CD14-positive monocyte (primary cell): ENCODE measurements at regions not wholly inside any gene's neighbourhood (a gene's known extent, or its start where the extent isn't known, plus 50 kb on each side); places are given as distances from the start of the nearest gene placed in this dataset.
"Not testable (repeated sequence)": the region's sequence is repeated elsewhere in the genome, so short reads cannot be mapped to it uniquely, and the experiment has no call there.

Experiments used
- DNase-seq, 3 donors: peaks; one replicate each; pipeline ENCODE4 v3.0.0-alpha.2; 2011 to 2022
- H2AFZ ChIP-seq: 2 replicates; pipeline ENCODE4 v1.6.0; 2012; ENCODE audit warnings: mild to moderate bottlenecking, low read depth, low read length, inconsistent platforms; ENCODE audit not compliant: insufficient read depth, poor library complexity, severe bottlenecking
- H3K27ac ChIP-seq, 2 donors: 1 replicate in 1 of 2; 2 replicates in 1 of 2; pipeline ENCODE4 v1.5.1; 2012 to 2013; ENCODE audit warnings: low read length in 2 of 2, control low read depth in 1 of 2, inconsistent platforms in 1 of 2, low read depth in 1 of 2, mild to moderate bottlenecking in 1 of 2
- H3K27me3 ChIP-seq, 2 donors: one replicate each; pipeline versions ENCODE4 v1.6.0 to v1.6.1; 2011 to 2013; ENCODE audit warnings: low read length in 2 of 2; ENCODE audit not compliant: control insufficient read depth in 2 of 2, insufficient read depth in 2 of 2
- H3K36me3 ChIP-seq, 2 donors: replicated peaks in 1 of 2; 1 replicate in 1 of 2; 2 replicates in 1 of 2; pipeline versions ENCODE4 v1.5.1 to v1.6.1; 2012 to 2013; ENCODE audit warnings: low read length in 2 of 2, control low read depth in 1 of 2, inconsistent platforms in 1 of 2, mild to moderate bottlenecking in 1 of 2; ENCODE audit not compliant: insufficient read depth in 2 of 2, control insufficient read depth in 1 of 2
- H3K4me1 ChIP-seq, 2 donors: 1 replicate in 1 of 2; 2 replicates in 1 of 2; pipeline versions ENCODE4 v1.5.1 to v1.6.1; 2012 to 2013; ENCODE audit warnings: low read length in 2 of 2, control low read depth in 1 of 2, inconsistent platforms in 1 of 2, mild to moderate bottlenecking in 1 of 2, moderate library complexity in 1 of 2; ENCODE audit not compliant: insufficient read depth in 2 of 2, control insufficient read depth in 1 of 2
- H3K4me2 ChIP-seq: replicated peaks from 2 replicates; pipeline ENCODE3; 2012; ENCODE audit warnings: low read length, moderate library complexity, mild to moderate bottlenecking; ENCODE audit not compliant: poor library complexity, severe bottlenecking; ENCODE audit errors: extremely low read depth
- H3K4me3 ChIP-seq, 3 experiments: fragments of 200-600 bp in 1 of 3; sonication (generic) in 1 of 3; replicated peaks in 1 of 3; 1 replicate in 2 of 3; 2 replicates in 1 of 3; pipeline ENCODE4 v1.5.1; 2011 to 2013; ENCODE audit warnings: low read length in 3 of 3, mild to moderate bottlenecking in 3 of 3, control low read depth in 2 of 3, low read depth in 2 of 3, inconsistent platforms in 1 of 3, moderate library complexity in 1 of 3
- H3K79me2 ChIP-seq: 2 replicates; pipeline ENCODE4 v1.6.0; 2012; ENCODE audit warnings: mild to moderate bottlenecking, control low read depth, inconsistent platforms, low read length, moderate library complexity; ENCODE audit not compliant: insufficient read depth
- H3K9ac ChIP-seq: 2 replicates; pipeline ENCODE4 v1.6.0; 2017; ENCODE audit warnings: low read length, mild to moderate bottlenecking; ENCODE audit not compliant: insufficient read depth, poor library complexity, severe bottlenecking
- H3K9me3 ChIP-seq, 2 donors: replicated peaks in 1 of 2; 1 replicate in 1 of 2; 2 replicates in 1 of 2; pipeline versions ENCODE4 v1.5.1 to v1.6.1; 2012 to 2013; ENCODE audit warnings: low read length in 2 of 2, control low read depth in 1 of 2; ENCODE audit not compliant: control insufficient read depth in 1 of 2, insufficient read depth in 1 of 2
- H4K20me1 ChIP-seq: 2 replicates; pipeline ENCODE4 v1.6.0; 2012; ENCODE audit warnings: mild to moderate bottlenecking, low read length, control low read depth, moderate library complexity; ENCODE audit not compliant: insufficient read depth
- H3K27ac Mint-ChIP-seq, 7 donors: one replicate each; pipeline ENCODE4 v1.8.0; 2020; ENCODE audit warnings: mild to moderate bottlenecking in 7 of 7, mixed read lengths in 7 of 7, moderate library complexity in 6 of 7, inconsistent platforms in 2 of 7
- H3K27me3 Mint-ChIP-seq, 3 donors: one replicate each; pipeline ENCODE4 v1.8.0; 2021 to 2022; ENCODE audit warnings: low read depth in 3 of 3, mild to moderate bottlenecking in 3 of 3, mixed read lengths in 3 of 3, moderate library complexity in 3 of 3, inconsistent platforms in 1 of 3
- H3K36me3 Mint-ChIP-seq, 2 donors: one replicate each; pipeline ENCODE4 v1.8.0; 2020; ENCODE audit warnings: mixed read lengths in 2 of 2, inconsistent platforms in 1 of 2, mild to moderate bottlenecking in 1 of 2
- H3K4me1 Mint-ChIP-seq: one replicate; pipeline ENCODE4 v1.8.0; 2020; ENCODE audit warnings: mild to moderate bottlenecking, mixed read lengths
- H3K4me3 Mint-ChIP-seq, 2 donors: one replicate each; pipeline ENCODE4 v1.8.0; 2020; ENCODE audit warnings: mild to moderate bottlenecking in 2 of 2, mixed read lengths in 2 of 2, moderate library complexity in 1 of 2
- H3K9me3 Mint-ChIP-seq, 7 donors: one replicate each; pipeline ENCODE4 v1.8.0; 2020 to 2022; ENCODE audit warnings: mixed read lengths in 7 of 7, mild to moderate bottlenecking in 6 of 7, moderate library complexity in 6 of 7, inconsistent platforms in 2 of 7
- CTCF ChIP-seq: fragments of 200-600 bp; IDR thresholded peaks from one replicate; pipeline ENCODE4 v1.8.0; 2022; ENCODE audit warnings: antibody characterized with exemption, mild to moderate bottlenecking
- WGBS: methylation state at CpG from one replicate; pipeline ENCODE4 v1.1.5; 2013; ENCODE audit warnings: missing lambda C conversion rate; ENCODE audit not compliant: insufficient coverage; 5-methylcytosine and 5-hydroxymethylcytosine counted together
- intact Hi-C, 2 donors: fragments of 100-400 bp; cut with micrococcal nuclease; formaldehyde crosslinking; loops; one replicate each; pipeline versions ENCODE4 v1.15.0 to v1.15.1; 2023

DNA sequence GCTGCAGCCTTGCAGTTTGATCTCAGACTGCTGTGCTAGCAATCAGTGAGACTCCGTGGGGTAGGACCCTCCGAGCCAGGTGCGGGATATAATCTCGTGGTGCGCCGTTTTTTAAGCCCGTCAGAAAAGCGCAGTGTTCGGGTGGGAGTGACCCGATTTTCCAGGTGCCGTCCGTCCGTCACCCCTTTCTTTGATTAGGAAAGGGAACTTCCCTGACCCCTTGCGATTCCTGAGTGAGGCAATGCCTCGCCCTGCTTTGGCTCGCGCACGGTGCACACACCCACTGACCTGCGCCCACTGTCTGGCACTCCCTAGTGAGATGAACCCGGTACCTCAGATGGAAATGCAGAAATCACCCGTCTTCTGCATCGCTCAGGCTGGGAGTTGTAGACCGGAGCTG lies 203.2 kb downstream of the SNCAIP start:
- H3K4me1 ChIP-seq, H3K4me1 Mint-ChIP-seq, H3K27ac ChIP-seq, H3K9me3 Mint-ChIP-seq, H3K36me3 Mint-ChIP-seq, H3K9me3 ChIP-seq, H4K20me1 ChIP-seq, H3K36me3 ChIP-seq, H3K4me2 ChIP-seq, H3K4me3 Mint-ChIP-seq, H3K27me3 Mint-ChIP-seq, H2AFZ ChIP-seq, H3K27me3 ChIP-seq, H3K79me2 ChIP-seq, intact Hi-C loops, H3K9ac ChIP-seq, H3K4me3 ChIP-seq, H3K27ac Mint-ChIP-seq, DNase-seq: not testable (repeated sequence)
- WGBS = 92% methylated on average over 19 of the region's 23 CpGs

DNA sequence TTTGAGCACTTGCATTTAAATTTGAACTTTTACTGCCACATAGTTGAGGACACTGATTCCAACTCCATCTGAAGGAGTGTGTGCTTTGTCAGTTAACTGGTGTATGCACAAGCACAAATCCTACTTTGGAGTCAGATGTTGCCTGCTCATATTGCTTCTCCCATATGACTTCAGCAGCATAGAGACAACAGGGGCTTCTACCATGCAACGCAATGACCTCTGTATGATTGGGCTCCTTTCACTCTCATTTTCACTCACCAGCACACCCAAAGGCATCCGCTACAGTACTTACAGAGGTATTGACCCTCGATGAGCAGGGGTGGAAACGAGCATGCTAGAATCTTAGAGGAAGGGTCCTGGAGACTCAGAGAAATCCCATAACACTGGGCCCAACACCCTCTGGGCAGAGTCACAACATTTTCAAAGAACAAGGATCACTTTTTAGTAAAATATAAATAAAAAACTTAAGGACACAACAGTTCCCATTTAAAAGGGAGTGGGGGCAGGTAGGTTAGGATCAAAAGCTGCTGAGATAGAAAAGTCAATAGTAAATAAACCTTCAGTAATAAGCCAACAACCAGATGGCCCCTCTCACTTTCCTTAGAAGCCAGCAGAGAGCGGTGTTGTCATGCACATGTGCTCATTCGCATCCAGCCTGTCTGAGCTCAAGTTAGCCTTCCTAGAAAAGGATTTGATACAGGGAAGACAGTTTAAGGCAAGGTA lies 203.8 kb downstream of the SNCAIP start:
- Mint-ChIP-seq H3K4me1 (no peaks in the 10 kb centered on the region), H3K4me3 (no peak overlapping the region), H3K27me3 (peaks cover 2 to 4% (median 3%) of the 10 kb centered on the region in 3 donors), H3K27ac (no peak overlapping the region), H3K9me3 (no peaks in the 10 kb centered on the region), H3K36me3 (no peaks in the 10 kb centered on the region)
- H3K4me3 ChIP-seq = no peak overlapping the region
- peak in 2 of 3 donors; percentile 1 to 15 for DNase-seq
- H2AFZ ChIP-seq = no peak overlapping the region
- no peak overlapping the region for H3K9ac ChIP-seq
- no peaks in the 10 kb centered on the region for H3K79me2 ChIP-seq
- H3K36me3 ChIP-seq = no peaks in the 10 kb centered on the region
- no peak overlapping the region for H3K4me2 ChIP-seq
- WGBS = 100% methylated on average over 1 of the region's 6 CpGs
- H3K27ac ChIP-seq = no peak overlapping the region
- no peak for TF ChIP-seq CTCF
- no peaks in the 10 kb centered on the region for H4K20me1 ChIP-seq
- intact Hi-C loops = no loop called here
- no peaks in the 10 kb centered on the region for H3K27me3 ChIP-seq
- H3K4me1 ChIP-seq = no peaks in the 10 kb centered on the region
- H3K9me3 ChIP-seq = no peaks in the 10 kb centered on the region
